CD4-positive, alpha-beta T cell (primary cell): ENCODE measurements at regions not wholly inside any gene's neighbourhood (a gene's known extent, or its start where the extent isn't known, plus 50 kb on each side); places are given as distances from the start of the nearest gene placed in this dataset.

Experiments
- ATAC-seq: fragments of 200-7000 bp; cut with Tn5 transposase; one replicate; pipeline ENCODE4 v1.10.0; 2022; ENCODE audit warnings: mild to moderate bottlenecking; ENCODE audit not compliant: poor library complexity
- CTCF ChIA-PET: fragments of 350-600 bp; sonication (Branson Sonifier 250); formaldehyde crosslinking; loops from one replicate; lab custom pipeline; 2021; ENCODE audit warnings: antibody characterized with exemption, inconsistent platforms; lab: Charles Lee
- POLR2A ChIA-PET: fragments of 350-600 bp; sonication (Branson Sonifier 250); formaldehyde crosslinking; loops from one replicate; lab custom pipeline; 2021; ENCODE audit warnings: antibody characterized with exemption, inconsistent platforms; lab: Charles Lee
- DNase-seq, 14 experiments: peaks; one replicate each; pipeline ENCODE4 v3.0.0-alpha.2; 2013 to 2020; ENCODE audit warnings: mixed read lengths in 2 of 14
- H3K27ac ChIP-seq, 2 donors: one replicate each; pipeline versions ENCODE4 v1.5.1 to v1.7.0; 2013; ENCODE audit warnings: low read length in 2 of 2, low read depth in 1 of 2, mild to moderate bottlenecking in 1 of 2
- H3K27me3 ChIP-seq, 2 experiments: 1 replicate in 1 of 2; 2 replicates in 1 of 2; pipeline versions ENCODE4 v1.6.1 to v1.7.0; 2013; ENCODE audit warnings: low read length in 2 of 2, control low read depth in 1 of 2, mild to moderate bottlenecking in 1 of 2, moderate library complexity in 1 of 2; ENCODE audit not compliant: insufficient read depth in 2 of 2, control insufficient read depth in 1 of 2
- H3K36me3 ChIP-seq: one replicate; pipeline ENCODE4 v1.6.1; 2013; ENCODE audit warnings: low read length, control low read depth; ENCODE audit not compliant: insufficient read depth
- H3K4me1 ChIP-seq: one replicate; pipeline ENCODE4 v1.6.1; 2013; ENCODE audit warnings: low read length, control low read depth; ENCODE audit not compliant: insufficient read depth
- H3K4me3 ChIP-seq: one replicate; pipeline ENCODE4 v1.5.1; 2013; ENCODE audit warnings: mild to moderate bottlenecking, low read length, moderate library complexity
- H3K9me3 ChIP-seq, 2 experiments: 1 replicate in 1 of 2; 2 replicates in 1 of 2; pipeline versions ENCODE4 v1.6.1 to v1.7.0; 2013; ENCODE audit warnings: low read length in 2 of 2, mild to moderate bottlenecking in 2 of 2, control low read depth in 1 of 2, moderate library complexity in 1 of 2; ENCODE audit not compliant: control insufficient read depth in 1 of 2, insufficient read depth in 1 of 2
- H3K27ac Mint-ChIP-seq: one replicate; pipeline ENCODE4 v1.8.0; 2020; ENCODE audit warnings: mixed read lengths
- H3K27me3 Mint-ChIP-seq: one replicate; pipeline ENCODE4 v1.8.0; 2021; ENCODE audit warnings: mixed read lengths
- H3K36me3 Mint-ChIP-seq: one replicate; pipeline ENCODE4 v1.8.0; 2021; ENCODE audit warnings: low read depth, mixed read lengths
- H3K4me1 Mint-ChIP-seq: one replicate; pipeline ENCODE4 v1.8.0; 2021; ENCODE audit warnings: low read depth, mixed read lengths
- H3K4me3 Mint-ChIP-seq: one replicate; pipeline ENCODE4 v1.8.0; 2020; ENCODE audit warnings: mild to moderate bottlenecking, mixed read lengths
- H3K9me3 Mint-ChIP-seq: one replicate; pipeline ENCODE4 v1.8.0; 2020; ENCODE audit warnings: mixed read lengths
- CTCF ChIP-seq: fragments of 200-600 bp; IDR thresholded peaks from one replicate; pipeline ENCODE4 v1.8.0; 2022; ENCODE audit warnings: antibody characterized with exemption, mild to moderate bottlenecking
- intact Hi-C, 2 experiments: fragments of 100-400 bp; cut with DNase I in 1 of 2; cut with micrococcal nuclease in 1 of 2; formaldehyde crosslinking; loops; one replicate each; pipeline versions ENCODE4 v1.15.1 to v1.9.0; 2023 to 2025; cut with DNase I, micrococcal nuclease

- H3K9me3 ChIP-seq: no peaks in the 10 kb centered on the region
- H3K9me3 Mint-ChIP-seq: no peaks in the 10 kb centered on the region
- H3K36me3 Mint-ChIP-seq: no peaks in the 10 kb centered on the region
- intact Hi-C loops: loop anchor here in 1 of 2 experiments (10.0 kb wide), 1 partner anchor 1779 kb away; no protein-coding TSS in a partner anchor
- no peak overlapping the region for H3K4me3 Mint-ChIP-seq
- no peak overlapping the region for H3K27ac Mint-ChIP-seq
- TF ChIP-seq CTCF: no peak
- no peak overlapping the region for H3K4me3 ChIP-seq
- ChIA-PET CTCF (no interaction called here), POLR2A (no interaction called here)
- H3K27me3 Mint-ChIP-seq: peaks cover 11% of the 10 kb centered on the region
- H3K4me1 ChIP-seq: no peaks in the 10 kb centered on the region
- no peak overlapping the region for H3K27ac ChIP-seq
- no peaks in the 10 kb centered on the region for H3K36me3 ChIP-seq
- DNase-seq (no peak), ATAC-seq (no peak)
- H3K27me3 ChIP-seq: peaks cover 0 to 10% of the 10 kb centered on the region in 2 experiments
- no peaks in the 10 kb centered on the region for H3K4me1 Mint-ChIP-seq
These were observed 100.8 kb upstream of the USP38 start for GRCh38 chr4:143083756-143084472.

- Histone ChIP-seq H3K4me3 (no peak overlapping the region), H3K4me1 (no peaks in the 10 kb centered on the region), H3K36me3 (no peaks in the 10 kb centered on the region), H3K27me3 (peaks cover 0 to 10% of the 10 kb centered on the region in 2 experiments), H3K27ac (no peak overlapping the region), H3K9me3 (no peaks in the 10 kb centered on the region)
- ChIA-PET CTCF (no interaction called here), POLR2A (no interaction called here)
- Mint-ChIP-seq H3K4me3 (no peak overlapping the region), H3K36me3 (no peaks in the 10 kb centered on the region), H3K9me3 (no peaks in the 10 kb centered on the region), H3K27me3 (peaks cover 6% of the 10 kb centered on the region), H3K27ac (no peak overlapping the region), H3K4me1 (no peaks in the 10 kb centered on the region)
- TF ChIP-seq CTCF: no peak
- DNase-seq: no peak
- intact Hi-C loops: loop anchor here in 1 of 2 experiments (10.0 kb wide), 1 partner anchor 1780 kb away; no protein-coding TSS in a partner anchor
- no peak for ATAC-seq
These were observed 100.2 kb upstream of the USP38 start for GRCh38 chr4:143084566-143084965.

GRCh38 chr4:143085224-143085623, 99.5 kb upstream of the USP38 start:
- Mint-ChIP-seq H3K27ac (no peak overlapping the region), H3K4me1 (no peaks in the 10 kb centered on the region), H3K36me3 (no peaks in the 10 kb centered on the region), H3K27me3 (no peaks in the 10 kb centered on the region), H3K4me3 (no peak overlapping the region), H3K9me3 (no peaks in the 10 kb centered on the region)
- no peak overlapping the region for H3K4me3 ChIP-seq
- H3K27me3 ChIP-seq: peaks cover 0 to 10% of the 10 kb centered on the region in 2 experiments
- ChIA-PET CTCF (no interaction called here), POLR2A (no interaction called here)
- no peaks in the 10 kb centered on the region for H3K4me1 ChIP-seq
- no peaks in the 10 kb centered on the region for H3K9me3 ChIP-seq
- no peaks in the 10 kb centered on the region for H3K36me3 ChIP-seq
- DNase-seq (no peak), ATAC-seq (no peak)
- no peak for TF ChIP-seq CTCF
- no peak overlapping the region for H3K27ac ChIP-seq
- intact Hi-C loops: loop anchor here in 1 of 2 experiments (10.0 kb wide), 1 partner anchor 1780 kb away; no protein-coding TSS in a partner anchor
